Right atrium auricular region (tissue), 2 donors: ENCODE measurements at regions not wholly inside any gene's neighbourhood (a gene's known extent, or its start where the extent isn't known, plus 50 kb on each side); places are given as distances from the start of the nearest gene placed in this dataset.
A peak's percentile ranks its signal among the peaks of the same experiment; 100 is the strongest.

Source experiments
- DNase-seq: peaks from one replicate; pipeline ENCODE4 v3.0.0-alpha.2; 2019; ENCODE audit warnings: low spot score
- H3K27ac ChIP-seq, 2 donors: fragments of 200-600 bp; sonication (generic); 1 replicate in 1 of 2; 2 replicates in 1 of 2; pipeline ENCODE4 v1.5.1; 2016 to 2019
- H3K27me3 ChIP-seq, 2 donors: fragments of 200-600 bp; sonication (generic); one replicate each; pipeline versions ENCODE4 v1.5.1 to v1.6.0; 2017 to 2019
- H3K36me3 ChIP-seq: fragments of 200-600 bp; sonication (generic); one replicate; pipeline ENCODE4 v1.5.1; 2016
- H3K4me1 ChIP-seq, 2 donors: fragments of 200-600 bp; sonication (generic); one replicate each; pipeline versions ENCODE4 v1.5.1 to v1.6.0; 2017 to 2019
- H3K4me3 ChIP-seq, 2 donors: fragments of 200-600 bp; sonication (generic); 1 replicate in 1 of 2; 2 replicates in 1 of 2; pipeline ENCODE4 v1.5.1; 2017 to 2019; ENCODE audit warnings: mild to moderate bottlenecking in 1 of 2, moderate library complexity in 1 of 2
- H3K9me3 ChIP-seq, 2 donors: fragments of 200-600 bp; sonication (generic); one replicate each; pipeline ENCODE4 v1.5.1; 2019
- TF ChIP-seq, protein P1 (sequence below), 2 donors: fragments of 200-600 bp; sonication (generic); IDR thresholded peaks; one replicate each; pipeline ENCODE4 v1.5.1; 2019; ENCODE audit warnings: antibody characterized with exemption in 2 of 2

- Histone ChIP-seq H3K27me3 (no peaks in the 10 kb centered on the region), H3K9me3 (no peaks in the 10 kb centered on the region), H3K4me3 (no peak overlapping the region), H3K36me3 (no peaks in the 10 kb centered on the region), H3K27ac (no peak overlapping the region), H3K4me1 (peaks cover 0 to 8% of the 10 kb centered on the region in 2 donors)
- TF ChIP-seq, protein P1, sequence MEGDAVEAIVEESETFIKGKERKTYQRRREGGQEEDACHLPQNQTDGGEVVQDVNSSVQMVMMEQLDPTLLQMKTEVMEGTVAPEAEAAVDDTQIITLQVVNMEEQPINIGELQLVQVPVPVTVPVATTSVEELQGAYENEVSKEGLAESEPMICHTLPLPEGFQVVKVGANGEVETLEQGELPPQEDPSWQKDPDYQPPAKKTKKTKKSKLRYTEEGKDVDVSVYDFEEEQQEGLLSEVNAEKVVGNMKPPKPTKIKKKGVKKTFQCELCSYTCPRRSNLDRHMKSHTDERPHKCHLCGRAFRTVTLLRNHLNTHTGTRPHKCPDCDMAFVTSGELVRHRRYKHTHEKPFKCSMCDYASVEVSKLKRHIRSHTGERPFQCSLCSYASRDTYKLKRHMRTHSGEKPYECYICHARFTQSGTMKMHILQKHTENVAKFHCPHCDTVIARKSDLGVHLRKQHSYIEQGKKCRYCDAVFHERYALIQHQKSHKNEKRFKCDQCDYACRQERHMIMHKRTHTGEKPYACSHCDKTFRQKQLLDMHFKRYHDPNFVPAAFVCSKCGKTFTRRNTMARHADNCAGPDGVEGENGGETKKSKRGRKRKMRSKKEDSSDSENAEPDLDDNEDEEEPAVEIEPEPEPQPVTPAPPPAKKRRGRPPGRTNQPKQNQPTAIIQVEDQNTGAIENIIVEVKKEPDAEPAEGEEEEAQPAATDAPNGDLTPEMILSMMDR (IDR thresholded peaks at IDR 0.05) = no peak
- DNase-seq = peak; percentile 48
Observed at GRCh38 chr15:70316059-70316600, 218.4 kb upstream of the TLE3 start.

- Histone ChIP-seq H3K36me3 (no peaks in the 10 kb centered on the region), H3K4me1 (peaks cover 0 to under 1% of the 10 kb centered on the region in 2 donors), H3K9me3 (no peaks in the 10 kb centered on the region), H3K4me3 (no peak overlapping the region), H3K27ac (no peak overlapping the region), H3K27me3 (no peaks in the 10 kb centered on the region)
- peak; percentile 7 for DNase-seq
- TF ChIP-seq, protein P1 (IDR thresholded peaks at IDR 0.05) = no peak
Observed at GRCh38 chr15:70315431-70315830, 217.7 kb upstream of the TLE3 start.

DNA sequence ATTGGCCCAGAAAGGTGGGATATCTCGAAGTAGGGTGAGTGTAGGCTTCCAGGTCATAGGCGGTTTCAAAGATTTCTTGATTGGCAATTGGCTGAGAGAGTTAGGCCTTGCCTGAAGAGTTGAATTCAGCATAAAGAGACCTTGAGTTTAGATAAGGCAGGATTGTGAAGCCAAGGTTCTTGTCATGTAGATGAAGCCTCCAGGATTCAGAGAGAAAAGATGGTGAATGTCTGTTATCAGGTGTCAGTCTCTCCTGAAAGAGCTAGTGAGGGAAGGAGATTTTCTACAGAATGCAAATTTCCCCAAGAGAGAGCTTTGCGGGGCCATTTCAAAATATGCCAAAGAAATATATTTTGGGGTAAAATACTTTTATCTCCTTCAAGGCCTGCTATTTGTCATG lies 217.0 kb upstream of the TLE3 start:
- H3K9me3 ChIP-seq = no peaks in the 10 kb centered on the region
- TF ChIP-seq, protein P1 (IDR thresholded peaks at IDR 0.05) = no peak
- H3K27ac ChIP-seq = no peak overlapping the region
- H3K4me3 ChIP-seq = no peak overlapping the region
- no peaks in the 10 kb centered on the region for H3K27me3 ChIP-seq
- H3K36me3 ChIP-seq = no peaks in the 10 kb centered on the region
- no peaks in the 10 kb centered on the region for H3K4me1 ChIP-seq
- DNase-seq = no peak

DNA sequence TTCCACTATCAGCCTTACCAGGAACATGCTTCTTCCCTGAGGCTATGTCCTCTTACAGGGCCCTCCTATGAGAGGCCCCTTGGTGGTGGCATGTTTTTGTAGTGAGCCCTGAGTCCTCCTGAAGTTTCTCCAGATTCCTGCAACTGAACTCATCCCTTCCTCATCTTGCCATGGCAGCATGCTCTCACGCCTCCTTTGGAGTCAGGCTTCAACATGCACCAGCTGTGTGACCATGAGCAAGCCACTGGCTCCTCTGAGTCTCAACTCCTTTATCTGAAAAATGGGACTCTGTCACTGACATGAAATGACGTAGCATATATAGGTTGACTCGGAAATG lies 216.3 kb upstream of the TLE3 start:
- no peaks in the 10 kb centered on the region for H3K27me3 ChIP-seq
- H3K4me1 ChIP-seq = no peaks in the 10 kb centered on the region
- H3K4me3 ChIP-seq = no peak overlapping the region
- H3K36me3 ChIP-seq = no peaks in the 10 kb centered on the region
- H3K27ac ChIP-seq = no peak overlapping the region
- TF ChIP-seq, protein P1 (IDR thresholded peaks at IDR 0.05) = no peak
- no peaks in the 10 kb centered on the region for H3K9me3 ChIP-seq
- peak; percentile 51 for DNase-seq

- H3K4me1 ChIP-seq = no peaks in the 10 kb centered on the region
- H3K9me3 ChIP-seq = no peaks in the 10 kb centered on the region
- no peaks in the 10 kb centered on the region for H3K27me3 ChIP-seq
- H3K4me3 ChIP-seq = no peak overlapping the region
- no peak for DNase-seq
- no peaks in the 10 kb centered on the region for H3K36me3 ChIP-seq
- no peak overlapping the region for H3K27ac ChIP-seq
- TF ChIP-seq, protein P1 (IDR thresholded peaks at IDR 0.05) = no peak
Observed at GRCh38 chr15:70313099-70314017, 215.6 kb upstream of the TLE3 start.
